ENCODE measurements at regions not wholly inside any gene's neighbourhood (a gene's known extent, or its start where the extent isn't known, plus 50 kb on each side); places are given as distances from the start of the nearest gene placed in this dataset.

GRCh38 chr2:10237392-10238321 is 65.0 kb upstream of the HPCAL1 start:
- DNase-seq (ENCODE audit: low read depth in 2 of 2), result no peak

DNA sequence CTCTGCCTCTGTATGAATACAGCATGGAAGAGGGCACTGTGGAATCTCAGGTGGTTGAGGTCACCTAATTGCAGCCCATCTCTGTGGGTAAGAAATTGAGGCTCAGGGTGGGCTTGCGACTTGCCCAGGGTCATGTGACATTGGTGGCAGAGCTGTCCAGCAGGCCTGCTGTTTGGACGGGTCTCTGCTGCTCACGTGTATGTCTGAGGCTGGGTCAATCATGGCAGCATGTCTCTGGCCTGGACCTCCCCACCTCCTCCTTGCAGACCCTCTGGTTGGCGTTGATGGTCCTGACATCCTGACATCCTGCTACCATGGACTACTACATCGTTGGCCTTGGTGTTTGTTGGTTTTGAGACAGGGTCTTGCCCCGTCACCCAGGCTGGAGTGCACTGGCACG is 64.3 kb upstream of the HPCAL1 start:
- DNase-seq (ENCODE audit: low read depth in 2 of 2), result no peak

- no peak for DNase-seq (ENCODE audit: low read depth in 2 of 2)
Measured at GRCh38 chr2:10238991-10239485, 63.7 kb upstream of the HPCAL1 start.

GRCh38 chr2:10239561-10239967 is 63.1 kb upstream of the HPCAL1 start:
- DNase-seq (ENCODE audit: low read depth in 2 of 2), result no peak

DNA sequence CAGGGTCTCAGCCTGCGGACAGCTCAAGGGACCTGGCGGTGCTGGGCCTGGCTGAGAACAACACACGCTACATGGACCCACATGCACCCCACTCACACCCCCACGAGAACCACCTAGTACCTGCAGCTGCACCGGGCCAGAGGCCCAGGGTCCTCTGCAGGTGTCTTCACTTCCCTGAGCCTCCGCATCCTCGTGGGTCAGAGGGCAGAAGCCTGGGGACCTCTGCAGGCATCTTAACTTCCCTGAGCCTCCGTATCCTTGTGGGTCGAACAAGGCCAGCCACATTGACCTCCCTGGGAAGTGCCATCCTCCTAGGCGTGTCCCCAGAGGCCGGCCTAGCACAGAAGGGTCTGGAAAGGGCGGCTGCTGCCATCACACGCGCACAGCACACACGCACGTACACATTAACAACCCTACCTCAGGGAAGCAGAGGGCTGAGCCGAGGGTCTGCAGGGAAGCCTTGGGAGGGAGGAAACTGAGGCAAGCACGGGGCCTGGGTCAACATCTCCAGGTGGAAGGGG is 62.5 kb upstream of the HPCAL1 start:
- DNase-seq (ENCODE audit: low read depth in 2 of 2), result no peak

GRCh38 chr2:10240911-10241610 is 61.6 kb upstream of the HPCAL1 start:
- no peak for DNase-seq (ENCODE audit: low read depth in 2 of 2)

GRCh38 chr2:10241641-10242430 is 60.9 kb upstream of the HPCAL1 start:
- no peak for DNase-seq (ENCODE audit: low read depth in 2 of 2)

- no peak for DNase-seq (ENCODE audit: low read depth in 2 of 2)
Measured at GRCh38 chr2:10242451-10242850, 60.3 kb upstream of the HPCAL1 start.

DNA sequence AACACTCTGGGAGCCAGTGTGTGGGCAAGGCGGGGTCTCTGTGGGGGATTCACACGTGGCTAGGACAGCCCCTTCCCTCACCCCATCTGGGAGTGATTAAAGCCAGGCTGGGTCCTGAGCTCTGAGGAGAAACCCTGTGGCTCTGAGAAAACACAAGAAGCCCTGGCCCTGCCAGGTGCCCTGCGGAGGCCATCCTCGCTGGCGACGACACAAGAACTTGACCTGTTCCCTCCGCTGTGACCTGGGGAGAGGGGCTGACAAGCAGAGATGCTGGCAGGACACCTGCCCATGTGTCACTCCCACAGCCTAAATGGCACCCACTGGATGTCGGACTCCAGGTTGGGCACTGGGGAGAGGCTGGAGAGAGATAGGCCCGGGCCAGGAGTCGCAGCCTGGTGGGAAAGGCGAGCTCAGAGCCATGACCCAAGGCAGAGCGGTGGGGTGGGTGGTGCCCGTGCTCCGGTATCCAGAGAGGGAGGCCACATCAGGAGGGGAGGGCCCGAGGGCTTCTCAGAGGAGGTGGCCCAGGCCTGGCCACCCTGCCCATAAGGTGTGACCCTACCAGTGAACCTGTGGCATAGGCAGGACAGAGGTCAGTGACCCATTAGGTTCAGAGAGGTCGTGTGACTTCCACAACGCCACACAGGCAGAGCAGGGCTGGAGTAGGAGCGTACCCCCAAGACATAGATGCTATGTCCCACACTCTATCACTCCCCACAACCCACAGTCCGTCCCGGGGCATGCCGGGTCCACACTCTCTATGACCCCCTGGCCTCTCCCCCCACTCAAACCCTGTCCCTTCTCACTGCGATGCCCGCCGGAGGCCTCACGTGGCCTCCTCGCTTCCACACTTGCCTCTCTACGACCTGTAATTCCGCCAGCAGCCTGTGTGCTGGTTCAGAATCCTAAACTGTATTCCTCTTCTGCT is 59.4 kb upstream of the HPCAL1 start:
- DNase-seq (ENCODE audit: low read depth in 2 of 2), result no peak

GRCh38 chr2:10243926-10244270 is 58.8 kb upstream of the HPCAL1 start:
- DNase-seq (ENCODE audit: low read depth in 2 of 2), result no peak

DNA sequence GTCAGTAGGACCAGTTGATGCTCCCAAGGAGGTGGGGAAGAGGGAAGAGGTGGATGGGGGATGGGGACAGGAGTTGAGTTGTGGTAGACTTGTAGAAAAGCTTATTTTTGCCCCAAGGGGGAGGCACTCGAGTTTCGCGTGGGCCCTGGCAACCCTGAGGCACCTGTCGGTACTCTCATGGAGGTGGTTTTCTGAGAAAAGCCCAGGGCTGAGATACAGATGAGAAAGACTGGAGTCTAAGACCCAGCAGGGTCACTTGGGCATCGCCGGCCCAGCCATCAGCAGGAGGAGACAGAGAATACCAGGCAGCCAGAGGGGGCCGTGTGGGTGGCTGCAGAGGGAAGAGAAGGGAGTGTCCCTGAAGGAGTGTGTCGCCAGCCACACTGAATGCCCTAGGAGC is 57.7 kb upstream of the HPCAL1 start:
- no peak for DNase-seq (ENCODE audit: low read depth in 2 of 2)

GRCh38 chr2:10245661-10246060 is 57.0 kb upstream of the HPCAL1 start:
- no peak for DNase-seq (ENCODE audit: low read depth in 2 of 2)

- DNase-seq (ENCODE audit: low read depth in 2 of 2), result no peak
Measured at GRCh38 chr2:10246370-10246769, 56.3 kb upstream of the HPCAL1 start.

GRCh38 chr2:10246831-10247230 is 55.9 kb upstream of the HPCAL1 start:
- no peak for DNase-seq (ENCODE audit: low read depth in 2 of 2)

DNA sequence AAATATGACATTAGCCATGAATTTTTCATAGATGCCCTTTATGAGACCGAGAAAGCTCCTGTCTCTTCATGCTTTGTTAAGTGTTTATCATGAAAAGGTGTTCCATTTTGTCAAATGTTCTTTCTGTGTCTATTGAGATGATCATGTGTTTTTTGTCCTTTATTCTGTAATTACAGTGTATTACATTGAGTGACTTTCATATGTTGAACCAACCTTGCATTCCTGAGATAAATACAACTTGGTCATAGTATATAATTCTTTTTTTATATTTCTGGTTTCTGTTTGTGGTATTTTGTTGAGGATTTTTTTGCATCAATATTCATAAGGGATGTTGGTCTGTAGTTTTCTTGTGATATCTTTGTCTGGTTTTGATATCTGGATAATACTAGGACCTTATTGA is 52.9 kb upstream of the HPCAL1 start:
- DNase-seq (ENCODE audit: low read depth in 2 of 2), result no peak

DNA sequence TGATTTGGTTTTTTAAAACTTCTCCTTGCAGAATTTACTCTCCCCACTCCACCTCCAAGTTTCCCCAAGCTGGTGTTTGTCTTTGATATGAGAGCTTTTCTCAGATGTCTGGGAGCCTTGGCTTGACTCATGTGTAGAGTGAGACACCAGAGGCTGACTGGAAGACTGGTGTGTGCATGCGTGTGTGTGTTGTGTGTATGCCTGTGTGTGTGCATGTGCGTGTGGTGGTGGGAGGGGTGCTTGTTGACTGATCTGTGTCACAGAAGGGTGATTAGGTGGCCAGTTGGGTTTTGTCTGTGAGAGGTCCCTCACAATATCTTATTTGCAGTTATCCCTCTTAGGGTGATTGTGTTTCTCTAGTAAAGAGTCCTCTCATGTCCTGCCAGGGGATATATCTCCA is 50.5 kb upstream of the HPCAL1 start:
- no peak for DNase-seq (ENCODE audit: low read depth in 2 of 2)

DNA sequence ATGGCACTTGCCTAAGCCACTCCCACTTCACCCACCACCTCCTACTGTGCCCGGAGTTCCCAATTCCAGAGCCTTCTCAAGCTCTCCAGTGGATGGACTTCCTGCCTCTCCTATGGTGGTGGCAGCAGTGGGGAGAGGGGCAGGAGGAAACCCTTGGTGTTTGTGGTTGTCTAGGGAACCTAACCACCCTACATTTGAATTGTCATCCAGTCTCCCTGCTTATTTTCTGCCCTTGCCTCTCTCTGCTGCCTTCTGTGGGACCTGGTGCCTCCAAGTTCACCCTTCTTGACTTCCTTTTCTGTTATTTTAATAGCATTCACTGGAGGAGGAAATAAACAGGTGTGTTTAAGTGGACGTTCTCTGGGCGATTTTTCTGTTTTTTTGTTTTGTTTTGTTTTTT is 50.0 kb upstream of the HPCAL1 start:
- DNase-seq (ENCODE audit: low read depth in 2 of 2), result no peak
